ENCODE measurements at regions not wholly inside any gene's neighbourhood (a gene's known extent, or its start where the extent isn't known, plus 50 kb on each side); places are given as distances from the start of the nearest gene placed in this dataset.

GRCh38 chr10:94279835-94280709, 82.7 kb downstream of the NOC3L start:
- DNase-seq (ENCODE audit: low read depth in 2 of 2), result peak; percentile 59 to 79

DNA sequence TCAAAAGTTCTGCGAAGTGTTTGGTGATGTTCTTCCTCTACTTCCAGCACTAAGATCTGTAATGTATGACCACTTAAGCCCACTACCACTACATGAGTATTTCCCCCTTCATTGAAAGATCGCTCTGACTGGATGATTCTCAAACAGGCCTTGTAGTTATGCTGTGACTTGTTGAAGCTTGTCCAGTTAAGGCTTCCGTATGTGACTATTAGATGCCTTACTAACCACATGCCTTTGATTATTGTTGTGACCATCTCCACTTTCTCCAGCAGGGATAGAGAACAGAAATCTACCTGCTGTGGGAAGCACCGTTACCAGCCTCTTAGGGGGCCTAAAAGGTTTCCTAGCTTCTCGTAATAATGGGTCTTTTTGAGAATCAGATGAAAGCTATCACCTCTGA, 81.1 kb downstream of the NOC3L start:
- DNase-seq (ENCODE audit: low read depth in 2 of 2), result no peak

DNA sequence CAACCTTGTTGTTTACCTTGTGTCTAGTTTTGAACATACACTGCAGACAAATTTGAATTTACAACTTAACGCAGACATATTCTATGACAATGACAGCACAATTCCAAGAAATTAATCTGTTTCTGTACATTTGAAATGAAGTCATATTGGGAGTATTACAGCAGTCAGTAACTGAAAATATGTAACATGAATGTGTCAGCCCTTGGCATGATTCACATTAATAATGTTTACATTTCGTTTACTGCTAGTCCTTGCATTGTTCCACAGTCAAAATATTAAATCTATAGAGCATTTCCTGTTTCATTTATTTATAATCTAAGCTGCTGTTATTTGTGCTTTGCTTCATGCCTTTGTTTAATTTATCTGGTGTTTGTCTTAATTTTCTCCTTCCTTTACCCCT, 80.4 kb downstream of the NOC3L start:
- no peak for DNase-seq (ENCODE audit: low read depth in 2 of 2)
